Lung (tissue), 11 donors: ENCODE measurements at regions not wholly inside any gene's neighbourhood (a gene's known extent, or its start where the extent isn't known, plus 50 kb on each side); places are given as distances from the start of the nearest gene placed in this dataset.

Experiments
- ATAC-seq: fragments of 200-7000 bp; cut with Tn5 transposase; one replicate; pipeline ENCODE4 v1.9.1; 2020; ENCODE audit warnings: moderate number of reproducible peaks; ENCODE audit not compliant: insufficient read depth, low FRiP score
- DNase-seq, 3 donors: peaks; one replicate each; pipeline ENCODE4 v3.0.0-alpha.2; 2013 to 2017
- H3K27ac ChIP-seq, 2 donors: one replicate each; pipeline ENCODE4 v1.5.1; 2013; ENCODE audit warnings: mild to moderate bottlenecking in 2 of 2, moderate library complexity in 2 of 2, control low read depth in 1 of 2, inconsistent platforms in 1 of 2, low read depth in 1 of 2, low read length in 1 of 2
- H3K27me3 ChIP-seq, 3 donors: one replicate each; pipeline ENCODE4 v1.5.1; 2013; ENCODE audit warnings: low read length in 2 of 3; ENCODE audit not compliant: control insufficient read depth in 3 of 3, insufficient read depth in 3 of 3
- H3K36me3 ChIP-seq, 4 donors: one replicate each; pipeline ENCODE4 v1.5.1; 2013; ENCODE audit warnings: low read length in 4 of 4, mild to moderate bottlenecking in 1 of 4, moderate library complexity in 1 of 4; ENCODE audit not compliant: control insufficient read depth in 4 of 4, insufficient read depth in 4 of 4
- H3K4me1 ChIP-seq, 5 donors: one replicate each; pipeline ENCODE4 v1.5.1; 2013; ENCODE audit warnings: low read length in 5 of 5, mild to moderate bottlenecking in 2 of 5, moderate library complexity in 1 of 5; ENCODE audit not compliant: control insufficient read depth in 5 of 5, insufficient read depth in 5 of 5
- H3K4me3 ChIP-seq: one replicate; pipeline ENCODE4 v1.5.1; 2013; ENCODE audit warnings: mild to moderate bottlenecking, control low read depth, moderate library complexity
- H3K9ac ChIP-seq, 2 donors: one replicate each; pipeline ENCODE4 v1.5.1; 2013; ENCODE audit warnings: low read length in 2 of 2, control low read depth in 1 of 2; ENCODE audit not compliant: insufficient read depth in 1 of 2
- H3K9me3 ChIP-seq, 4 donors: one replicate each; pipeline ENCODE4 v1.5.1; 2013; ENCODE audit warnings: low read length in 3 of 4, mild to moderate bottlenecking in 1 of 4, moderate library complexity in 1 of 4; ENCODE audit not compliant: control insufficient read depth in 4 of 4, insufficient read depth in 3 of 4
- CTCF ChIP-seq: IDR thresholded peaks from 2 replicates; pipeline ENCODE4 v1.5.1; 2012; ENCODE audit warnings: mild to moderate bottlenecking; ENCODE audit errors: control extremely low read depth, extremely low read depth
- WGBS, 2 donors: extraction: QIAGEN DNeasy Blood & Tissue Kit; methylation state at CpG; one replicate each; pipeline ENCODE4 v1.1.7; 2013; 5-methylcytosine and 5-hydroxymethylcytosine counted together
- donor health status: control.
- donor health status: control.
- donor health status: Bipolar disorder and iron deficiency.
- donor health status: healthy.
- donor health status: DM: yes; HTN: yes; CAD: no.

DNA sequence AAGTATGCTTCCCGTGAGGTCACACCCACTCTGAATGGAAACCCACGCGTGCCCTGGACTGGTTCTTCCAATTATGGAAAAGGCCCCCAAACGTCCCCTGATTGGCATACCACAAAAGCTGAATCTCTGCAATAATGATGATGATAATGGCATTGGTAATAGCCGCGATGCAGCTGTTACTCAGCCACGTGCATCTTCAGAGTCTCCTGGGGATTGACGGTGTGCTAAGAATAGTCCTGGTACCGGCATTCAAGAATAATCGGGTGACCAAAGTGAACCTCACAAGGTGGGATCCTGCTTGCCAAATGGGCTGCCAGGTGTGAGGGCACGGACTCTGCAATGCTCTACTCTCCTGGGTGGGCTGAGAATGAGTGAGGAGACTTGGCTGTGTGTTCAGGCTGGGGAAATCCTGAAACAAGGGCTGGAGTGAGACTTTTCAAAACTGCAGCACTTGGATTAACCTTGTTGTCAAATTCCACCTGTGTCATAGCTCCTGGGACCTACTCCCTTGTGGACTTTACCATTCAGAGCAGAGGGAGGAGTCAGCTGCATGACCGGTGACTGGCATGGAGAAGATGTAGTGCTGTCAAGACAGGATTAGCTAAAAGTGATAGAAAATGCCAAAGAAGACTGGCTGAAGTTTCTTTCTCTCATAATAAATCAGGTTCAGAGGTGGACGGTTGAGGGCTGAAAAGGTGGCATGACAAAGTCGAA lies 615.4 kb downstream of the MID1IP1 start:
- WGBS, 2 donors, result 86 to 95% methylated on average over 14 of the region's 14 CpGs
- Histone ChIP-seq H3K4me3 (no peak overlapping the region), H3K9ac (no peak overlapping the region), H3K9me3 (peaks cover 0 to 12% (median 0%) of the 10 kb centered on the region in 4 donors), H3K4me1 (peaks cover under 1 to 22% (median 6%) of the 10 kb centered on the region in 5 donors), H3K27ac (no peak overlapping the region), H3K36me3 (no peaks in the 10 kb centered on the region), H3K27me3 (peaks cover 0 to 11% (median 8%) of the 10 kb centered on the region in 3 donors)
- no peak for ATAC-seq
- DNase-seq, result no peak
- no peak for TF ChIP-seq CTCF

GRCh38 chrX:39418254-39418704 lies 617.0 kb downstream of the MID1IP1 start:
- peaks cover 0 to 22% (median 6%) of the 10 kb centered on the region in 5 donors for H3K4me1 ChIP-seq
- peak in 1 of 3 donors; percentile 29 for DNase-seq
- H3K9me3 ChIP-seq, result peaks cover 0 to 14% (median 0%) of the 10 kb centered on the region in 4 donors
- no peaks in the 10 kb centered on the region for H3K36me3 ChIP-seq
- H3K4me3 ChIP-seq, result no peak overlapping the region
- H3K27ac ChIP-seq, result no peak overlapping the region
- WGBS, 2 donors, result 20 to 22% methylated on average over 4 of the region's 4 CpGs
- no peak for ATAC-seq
- H3K27me3 ChIP-seq, result peaks cover 0 to 14% (median 3%) of the 10 kb centered on the region in 3 donors
- H3K9ac ChIP-seq, result no peak overlapping the region
- no peak for TF ChIP-seq CTCF

- H3K27ac ChIP-seq, result peak overlapping the region in 1 of 2 donors; percentile 31
- WGBS, 2 donors, result 61 to 62% methylated on average over 29 of the region's 29 CpGs
- DNase-seq (peak; percentile 92 to 96 (median 96)), ATAC-seq (no peak)
- H3K4me1 ChIP-seq, result peaks cover 0 to 22% (median 6%) of the 10 kb centered on the region in 5 donors
- H3K36me3 ChIP-seq, result no peaks in the 10 kb centered on the region
- no peak for TF ChIP-seq CTCF
- peaks cover 0 to 14% (median 0%) of the 10 kb centered on the region in 4 donors for H3K9me3 ChIP-seq
- H3K27me3 ChIP-seq, result peaks cover 0 to 12% (median 7%) of the 10 kb centered on the region in 3 donors
- no peak overlapping the region for H3K4me3 ChIP-seq
- H3K9ac ChIP-seq, result no peak overlapping the region
These were observed 617.7 kb downstream of the MID1IP1 start for GRCh38 chrX:39418731-39419638.
